Prostate gland (tissue), 2 donors: ENCODE measurements at regions not wholly inside any gene's neighbourhood (a gene's known extent, or its start where the extent isn't known, plus 50 kb on each side); places are given as distances from the start of the nearest gene placed in this dataset.

Source experiments
- CTCF ChIP-seq, 4 experiments: fragments of 200-600 bp in 2 of 4; fragments of 450-650 bp in 2 of 4; sonication (generic) in 2 of 4; IDR thresholded peaks; 1 replicate in 3 of 4; 2 replicates in 1 of 4; pipeline ENCODE4 v1.5.1; 2016 to 2019; ENCODE audit warnings: antibody characterized with exemption in 4 of 4, mild to moderate bottlenecking in 2 of 4, moderate library complexity in 2 of 4
- POLR2AphosphoS5 ChIP-seq: sonication (generic); formaldehyde crosslinking; IDR thresholded peaks from one replicate; pipeline ENCODE4 v1.6.1; 2017; ENCODE audit warnings: antibody characterized with exemption

- no peak for TF ChIP-seq CTCF (IDR thresholded peaks at IDR 0.05)
- TF ChIP-seq POLR2AphosphoS5: peak; percentile 67
Observed at GRCh38 chr2:147525819-147526489, 318.9 kb upstream of the ACVR2A start.
